Fibroblast of villous mesenchyme (primary cell): ENCODE measurements at regions not wholly inside any gene's neighbourhood (a gene's known extent, or its start where the extent isn't known, plus 50 kb on each side); places are given as distances from the start of the nearest gene placed in this dataset.

ENCODE experiments used
- DNase-seq: peaks from one replicate; pipeline ENCODE4 v3.0.0-alpha.2; 2010; ENCODE audit warnings: low read depth
- H3K4me3 ChIP-seq: 2 replicates; pipeline ENCODE4 v1.5.1; 2011; ENCODE audit warnings: low read depth, mild to moderate bottlenecking, low read length
- TF ChIP-seq, protein P1 (sequence below): IDR thresholded peaks from 2 replicates; pipeline ENCODE4 v1.5.1; 2012; ENCODE audit warnings: low read depth, mild to moderate bottlenecking, low read length; ENCODE audit not compliant: insufficient read depth

DNA sequence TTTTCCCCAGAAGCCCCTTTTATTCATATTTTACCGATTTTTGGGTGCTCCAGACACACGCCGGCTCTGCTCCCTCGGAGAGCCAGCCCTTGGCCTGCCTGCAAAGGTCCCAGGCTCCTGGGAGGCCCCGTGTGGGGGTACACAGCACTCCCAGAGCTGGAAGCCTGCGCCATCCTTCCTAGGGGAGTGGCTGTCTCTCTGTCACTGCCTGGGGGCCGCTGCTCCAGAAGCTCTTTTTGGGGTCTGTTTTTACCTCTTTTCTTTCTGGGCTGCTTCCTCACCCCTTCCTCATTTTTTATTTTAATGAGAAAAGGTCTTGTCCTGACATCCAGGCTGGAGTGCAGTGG is 119.1 kb upstream of the COL5A1 start:
- no peak overlapping the region for H3K4me3 ChIP-seq
- TF ChIP-seq, protein P1, sequence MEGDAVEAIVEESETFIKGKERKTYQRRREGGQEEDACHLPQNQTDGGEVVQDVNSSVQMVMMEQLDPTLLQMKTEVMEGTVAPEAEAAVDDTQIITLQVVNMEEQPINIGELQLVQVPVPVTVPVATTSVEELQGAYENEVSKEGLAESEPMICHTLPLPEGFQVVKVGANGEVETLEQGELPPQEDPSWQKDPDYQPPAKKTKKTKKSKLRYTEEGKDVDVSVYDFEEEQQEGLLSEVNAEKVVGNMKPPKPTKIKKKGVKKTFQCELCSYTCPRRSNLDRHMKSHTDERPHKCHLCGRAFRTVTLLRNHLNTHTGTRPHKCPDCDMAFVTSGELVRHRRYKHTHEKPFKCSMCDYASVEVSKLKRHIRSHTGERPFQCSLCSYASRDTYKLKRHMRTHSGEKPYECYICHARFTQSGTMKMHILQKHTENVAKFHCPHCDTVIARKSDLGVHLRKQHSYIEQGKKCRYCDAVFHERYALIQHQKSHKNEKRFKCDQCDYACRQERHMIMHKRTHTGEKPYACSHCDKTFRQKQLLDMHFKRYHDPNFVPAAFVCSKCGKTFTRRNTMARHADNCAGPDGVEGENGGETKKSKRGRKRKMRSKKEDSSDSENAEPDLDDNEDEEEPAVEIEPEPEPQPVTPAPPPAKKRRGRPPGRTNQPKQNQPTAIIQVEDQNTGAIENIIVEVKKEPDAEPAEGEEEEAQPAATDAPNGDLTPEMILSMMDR: no peak
- DNase-seq: no peak

DNA sequence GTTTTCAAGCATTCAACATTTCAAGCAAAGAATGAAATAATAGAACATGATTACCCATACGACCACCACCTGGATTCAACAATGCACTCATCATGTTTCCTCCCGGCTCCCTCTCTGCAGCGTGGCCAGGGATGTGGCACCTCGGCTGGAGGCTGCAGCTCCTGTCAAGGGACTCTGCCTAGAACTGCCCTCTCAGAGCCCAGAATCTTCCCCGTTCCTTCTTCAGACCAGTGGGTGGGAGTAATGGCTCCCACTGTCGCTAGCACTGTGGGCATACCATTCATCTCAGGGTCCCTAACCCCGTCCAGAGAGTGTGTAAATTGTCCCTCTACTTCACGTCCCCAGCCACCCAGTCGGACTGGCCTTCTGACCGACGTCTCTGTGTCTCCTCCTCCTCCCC is 118.6 kb upstream of the COL5A1 start:
- TF ChIP-seq, protein P1: no peak
- no peak for DNase-seq

DNA sequence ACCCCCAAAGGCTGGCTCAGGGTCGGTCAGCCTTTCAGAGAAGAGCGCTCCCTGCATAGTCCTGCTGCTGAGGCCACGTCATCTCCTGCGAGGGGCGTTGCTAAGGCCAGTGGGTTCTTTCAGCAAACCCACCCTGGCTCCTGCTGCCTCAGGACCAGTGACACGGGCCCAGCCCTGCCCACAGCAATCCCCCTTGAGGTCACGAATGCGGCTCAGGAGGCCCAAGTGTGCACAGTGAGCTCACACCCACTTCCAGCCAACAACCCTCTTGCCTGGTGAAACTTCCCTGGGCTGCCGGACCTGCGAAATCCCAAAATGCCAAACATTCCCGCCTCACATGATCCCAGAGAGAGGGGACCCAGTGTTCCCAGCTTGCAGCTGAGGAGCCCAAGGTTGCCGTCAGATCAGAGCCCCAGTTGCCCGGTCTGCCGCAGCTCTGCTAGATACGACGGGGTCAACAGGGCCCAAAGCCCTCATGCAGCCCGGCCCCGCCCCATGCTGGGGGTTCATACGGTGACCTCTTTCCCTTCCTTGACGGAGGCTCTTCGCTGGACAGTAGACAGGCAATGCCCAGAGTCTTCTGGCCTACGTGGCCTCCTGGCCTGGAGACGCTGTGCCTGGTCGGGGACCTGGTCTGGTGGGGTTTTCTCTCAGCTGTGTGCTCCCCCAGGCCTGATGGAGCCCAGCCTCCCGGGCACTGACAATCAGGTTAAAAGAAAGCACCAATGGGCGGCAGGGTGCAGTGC is 116.4 kb upstream of the COL5A1 start:
- TF ChIP-seq, protein P1: no peak
- DNase-seq: no peak
- no peak overlapping the region for H3K4me3 ChIP-seq

More for the DNA sequence above, 118.6 kb upstream of the COL5A1 start:
- H3K4me3 ChIP-seq: no peak overlapping the region

DNA sequence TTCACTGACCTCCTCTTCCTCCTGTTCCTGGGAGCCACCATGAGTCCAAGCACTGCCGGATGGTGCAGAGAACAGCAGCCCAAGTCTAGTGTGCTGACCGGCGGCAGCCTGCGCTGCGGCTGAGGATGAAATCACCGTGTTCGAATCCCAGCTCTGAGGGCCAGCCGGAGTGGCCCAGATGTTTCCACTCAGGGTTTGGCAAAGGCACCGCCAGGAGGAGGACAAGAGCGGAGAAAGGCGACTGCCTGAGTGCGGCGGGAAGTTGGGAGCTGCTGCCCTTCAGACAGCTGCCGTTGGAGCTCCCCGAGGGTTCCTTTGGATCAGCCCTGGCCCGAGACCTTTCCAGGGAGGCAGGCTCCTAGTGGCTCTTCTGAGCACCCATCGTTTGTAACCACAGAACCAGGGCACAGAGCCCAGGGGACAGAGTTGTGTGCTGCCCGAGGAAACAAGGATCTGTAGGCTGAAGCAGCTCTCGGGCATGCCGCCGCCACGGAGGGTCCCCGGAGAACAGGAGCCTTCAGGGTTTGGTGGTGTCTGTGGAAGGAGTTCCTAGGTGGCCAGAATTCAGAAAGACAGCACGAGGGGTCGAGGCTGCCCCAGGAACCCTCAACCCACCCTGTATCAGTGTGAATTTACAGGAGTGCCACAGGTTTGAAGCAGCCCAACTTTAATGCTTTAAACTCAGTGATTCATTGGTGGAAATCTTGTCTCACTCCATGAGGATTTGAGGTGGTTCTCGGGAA is 115.6 kb upstream of the COL5A1 start:
- H3K4me3 ChIP-seq: no peak overlapping the region
- peak; percentile 65 for DNase-seq
- TF ChIP-seq, protein P1: peak; percentile 43

DNA sequence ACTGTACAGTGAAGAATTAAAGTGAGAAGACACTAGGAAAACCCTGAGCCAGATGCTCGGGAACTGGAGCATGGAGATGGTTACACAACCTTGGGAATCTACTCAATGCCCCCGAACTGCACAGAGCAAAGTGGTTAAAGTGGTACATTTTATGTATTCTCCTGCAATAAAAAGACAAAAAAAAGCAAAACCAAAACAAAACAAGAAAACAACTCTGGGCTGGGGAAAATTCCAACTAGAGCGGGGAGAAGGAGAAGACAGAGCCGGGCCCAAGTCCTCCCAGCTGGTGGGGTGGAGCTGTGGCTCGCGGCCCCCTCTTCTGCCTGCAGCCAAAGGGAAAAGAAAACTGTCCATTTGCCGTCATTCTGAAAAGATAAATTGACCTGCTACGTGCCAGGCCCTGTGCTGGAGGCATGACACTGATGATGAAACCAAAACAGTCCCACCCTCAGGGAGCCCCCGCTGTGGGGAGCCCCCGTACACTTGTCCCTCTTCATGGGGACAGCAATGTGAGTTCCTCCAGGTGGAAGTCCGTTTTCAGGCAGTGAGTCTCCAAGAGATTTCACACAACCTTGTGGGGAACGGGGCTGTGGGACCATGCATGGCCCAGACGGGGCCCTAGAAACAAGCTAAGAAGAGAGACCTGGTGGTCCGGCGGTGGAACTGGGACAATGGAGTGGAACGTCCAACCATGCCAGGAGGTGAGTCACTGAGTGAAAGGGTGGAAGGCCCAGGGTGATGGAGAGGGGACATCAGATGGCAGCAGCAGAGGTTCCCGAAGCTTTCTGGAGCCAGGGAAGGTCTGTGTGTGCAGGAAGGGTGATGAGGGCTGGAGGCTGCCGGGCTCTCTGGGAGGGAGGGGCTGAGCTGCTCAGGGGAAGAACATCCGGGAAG is 114.8 kb upstream of the COL5A1 start:
- peak; percentile 81 for DNase-seq
- H3K4me3 ChIP-seq: no peak overlapping the region

DNA sequence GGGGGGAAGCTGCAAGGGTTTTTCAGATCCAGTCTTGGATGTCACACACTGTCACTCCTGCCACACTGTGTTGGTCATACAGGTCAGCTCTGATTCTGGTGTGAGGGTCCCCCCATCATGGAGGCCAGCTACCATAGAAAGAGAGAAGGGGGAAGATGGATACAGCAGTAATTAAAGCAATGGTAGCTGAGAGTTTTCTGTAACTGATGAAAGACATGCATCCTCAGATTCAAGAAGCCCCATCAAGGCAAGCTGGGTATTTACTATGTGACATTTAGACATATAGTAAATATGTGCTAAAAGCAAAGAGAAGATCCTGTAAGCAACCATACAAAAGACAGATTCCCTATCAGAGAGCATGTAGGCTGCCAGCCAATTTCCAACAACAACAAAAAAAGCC is 110.9 kb upstream of the COL5A1 start:
- H3K4me3 ChIP-seq: no peak overlapping the region
- TF ChIP-seq, protein P1: no peak
- no peak for DNase-seq

More for the DNA sequence above, 114.8 kb upstream of the COL5A1 start:
- TF ChIP-seq, protein P1: no peak
